H1 (cell line): ENCODE measurements at regions not wholly inside any gene's neighbourhood (a gene's known extent, or its start where the extent isn't known, plus 50 kb on each side); places are given as distances from the start of the nearest gene placed in this dataset.

ENCODE experiments used
- CTCF ChIA-PET: fragments of 300-600 bp; sonication (Branson Sonifier 250); formaldehyde crosslinking; loops from one replicate; lab custom pipeline; 2021; ENCODE audit not compliant: partially characterized antibody; lab: Charles Lee
- POLR2A ChIA-PET: fragments of 300-600 bp; sonication (Branson Sonifier 250); formaldehyde crosslinking; loops from one replicate; lab custom pipeline; 2021; ENCODE audit warnings: inconsistent platforms; ENCODE audit not compliant: partially characterized antibody; lab: Charles Lee
- DNase-seq, 2 experiments: peaks; one replicate each; pipeline versions ENCODE4 v3.0.0 to v3.0.0-alpha.2; 2010 to 2022; ENCODE audit warnings: low spot score in 2 of 2, low read depth in 1 of 2, mixed read lengths in 1 of 2
- FAIRE-seq: peaks from 2 replicates; lab custom pipeline; 2011; peaks lifted over from hg19 to GRCh38; lab: Jason Lieb, UNC
- H2AFZ ChIP-seq: 2 replicates; pipeline ENCODE4 v1.8.1; 2012; ENCODE audit warnings: low read length, inconsistent platforms
- H2AK5ac ChIP-seq: 2 replicates; pipeline ENCODE4 v1.6.1; 2013; ENCODE audit warnings: low read depth, low read length
- H2BK120ac ChIP-seq: replicated peaks from 2 replicates; pipeline ENCODE3; 2013; ENCODE audit warnings: low read depth, low read length, inconsistent platforms
- H2BK12ac ChIP-seq: 2 replicates; pipeline ENCODE4 v1.6.1; 2013; ENCODE audit warnings: low read depth, low read length
- H2BK15ac ChIP-seq: 2 replicates; pipeline ENCODE4 v1.6.1; 2013; ENCODE audit warnings: low read length
- H2BK20ac ChIP-seq: 2 replicates; pipeline ENCODE4 v1.6.1; 2013; ENCODE audit warnings: low read length
- H2BK5ac ChIP-seq: 2 replicates; pipeline ENCODE4 v1.6.1; 2013; ENCODE audit warnings: low read depth, low read length
- H3K14ac ChIP-seq: 2 replicates; pipeline ENCODE4 v1.6.1; 2013; ENCODE audit warnings: inconsistent platforms; ENCODE audit not compliant: insufficient read length
- H3K18ac ChIP-seq: 2 replicates; pipeline ENCODE4 v1.6.1; 2013; ENCODE audit warnings: low read length; ENCODE audit errors: extremely low read depth
- H3K23ac ChIP-seq: 2 replicates; pipeline ENCODE4 v1.6.1; 2013; ENCODE audit warnings: inconsistent platforms; ENCODE audit not compliant: insufficient read length
- H3K23me2 ChIP-seq: 2 replicates; pipeline ENCODE4 v1.6.1; 2013; ENCODE audit warnings: low read depth, low read length
- H3K27ac ChIP-seq: 2 replicates; pipeline ENCODE4 v1.6.1; 2011; ENCODE audit warnings: low read depth, low read length, inconsistent platforms
- H3K27me3 ChIP-seq, 4 experiments: replicated peaks in 1 of 4; 1 replicate in 1 of 4; 2 replicates in 3 of 4; pipeline versions ENCODE4 v1.6.1 to v1.8.1; 2011 to 2013; ENCODE audit warnings: low read length in 3 of 4, mild to moderate bottlenecking in 3 of 4, inconsistent platforms in 2 of 4, mixed read lengths in 2 of 4, moderate library complexity in 1 of 4; ENCODE audit not compliant: control insufficient read depth in 3 of 4, insufficient read depth in 3 of 4; ENCODE audit errors: extremely low read depth in 1 of 4
- H3K36me3 ChIP-seq, 4 experiments: 2 replicates each; pipeline versions ENCODE4 v1.6.1 to v1.8.1; 2011 to 2013; ENCODE audit warnings: mild to moderate bottlenecking in 4 of 4, low read length in 3 of 4, moderate library complexity in 2 of 4, control low read depth in 1 of 4, inconsistent platforms in 1 of 4; ENCODE audit not compliant: insufficient read depth in 4 of 4, control insufficient read depth in 2 of 4
- H3K4ac ChIP-seq: replicated peaks from 2 replicates; pipeline ENCODE3; 2013; ENCODE audit warnings: low read length, low read depth, mixed read lengths, inconsistent platforms; ENCODE audit not compliant: insufficient read length
- H3K4me1 ChIP-seq, 4 experiments: replicated peaks in 1 of 4; 1 replicate in 1 of 4; 2 replicates in 3 of 4; pipeline versions ENCODE4 v1.6.1 to v1.8.1; 2011 to 2013; ENCODE audit warnings: low read length in 3 of 4, inconsistent platforms in 2 of 4, mixed read lengths in 1 of 4; ENCODE audit not compliant: insufficient read depth in 4 of 4, control insufficient read depth in 3 of 4
- H3K4me2 ChIP-seq, 2 experiments: 2 replicates each; pipeline versions ENCODE4 v1.6.1 to v1.8.1; 2011 to 2013; ENCODE audit warnings: low read depth in 2 of 2, low read length in 2 of 2, control low read depth in 1 of 2, inconsistent platforms in 1 of 2, mild to moderate bottlenecking in 1 of 2; ENCODE audit not compliant: insufficient read depth in 1 of 2
- H3K4me3 ChIP-seq, 4 experiments: fragments of 200-600, 300-600 bp in 1 of 4; sonication (generic), shearing (Covaris generic), sonication (Bioruptor Twin) in 1 of 4; 2 replicates each; pipeline versions ENCODE4 v1.5.1 to v1.8.1; 2011 to 2016; ENCODE audit warnings: low read length in 4 of 4, low read depth in 3 of 4, control low read depth in 2 of 4, inconsistent platforms in 2 of 4, mild to moderate bottlenecking in 2 of 4, mixed read lengths in 1 of 4, moderate library complexity in 1 of 4; ENCODE audit not compliant: insufficient read depth in 2 of 4; ENCODE audit errors: extremely low read depth in 1 of 4
- H3K56ac ChIP-seq: replicated peaks from 2 replicates; pipeline ENCODE3; 2013; ENCODE audit warnings: low read depth, mild to moderate bottlenecking, mixed read lengths, low read length, inconsistent platforms; ENCODE audit not compliant: insufficient read length
- H3K79me1 ChIP-seq: 2 replicates; pipeline ENCODE4 v1.6.1; 2013; ENCODE audit warnings: low read depth, low read length, control low read depth
- H3K79me2 ChIP-seq, 2 experiments: 2 replicates each; pipeline versions ENCODE4 v1.6.1 to v1.8.1; 2012 to 2013; ENCODE audit warnings: low read length in 2 of 2, mild to moderate bottlenecking in 2 of 2, inconsistent platforms in 1 of 2; ENCODE audit not compliant: insufficient read depth in 2 of 2, control insufficient read depth in 1 of 2
- H3K9ac ChIP-seq, 4 experiments: replicated peaks in 1 of 4; 1 replicate in 1 of 4; 2 replicates in 3 of 4; pipeline versions ENCODE4 v1.6.1 to v1.8.1; 2011 to 2013; ENCODE audit warnings: low read depth in 3 of 4, low read length in 3 of 4, control low read depth in 2 of 4, mild to moderate bottlenecking in 2 of 4, moderate library complexity in 2 of 4, inconsistent platforms in 1 of 4; ENCODE audit errors: extremely low read depth in 1 of 4
- H3K9me3 ChIP-seq, 2 experiments: 2 replicates each; pipeline versions ENCODE4 v1.6.1 to v1.8.1; 2012 to 2013; ENCODE audit warnings: mild to moderate bottlenecking in 2 of 2, moderate library complexity in 2 of 2, control low read depth in 1 of 2, inconsistent platforms in 1 of 2, low read depth in 1 of 2, low read length in 1 of 2, mixed read lengths in 1 of 2; ENCODE audit not compliant: insufficient read depth in 2 of 2
- H4K20me1 ChIP-seq, 2 experiments: replicated peaks in 1 of 2; 2 replicates each; pipeline versions ENCODE3 to v1.8.1; 2011 to 2013; ENCODE audit warnings: inconsistent platforms in 2 of 2, low read length in 2 of 2, mild to moderate bottlenecking in 1 of 2; ENCODE audit not compliant: insufficient read depth in 2 of 2, control insufficient read depth in 1 of 2
- H4K5ac ChIP-seq: 2 replicates; pipeline ENCODE4 v1.6.1; 2013; ENCODE audit warnings: low read length, low read depth, mixed read lengths, inconsistent platforms; ENCODE audit not compliant: insufficient read length
- H4K8ac ChIP-seq: 2 replicates; pipeline ENCODE4 v1.8.0; 2013; ENCODE audit warnings: mild to moderate bottlenecking, moderate library complexity, low read length, inconsistent platforms; ENCODE audit not compliant: insufficient read depth; ENCODE audit errors: extremely low read depth
- H4K91ac ChIP-seq: replicated peaks from 2 replicates; pipeline ENCODE3; 2013; ENCODE audit warnings: low read length, mixed read lengths, inconsistent platforms; ENCODE audit not compliant: insufficient read length
- BCL11A ChIP-seq, 2 experiments: IDR thresholded peaks; one replicate each; pipeline ENCODE4 v1.6.1; 2011; ENCODE audit warnings: low read depth in 2 of 2, low read length in 2 of 2, mild to moderate bottlenecking in 2 of 2
- BRCA1 ChIP-seq: IDR thresholded peaks from 2 replicates; pipeline ENCODE4 v1.6.1; 2012; ENCODE audit warnings: low read depth, low read length, improper control_type of control experiment
- CBX5 ChIP-seq: fragments of 300-800, 300-1000 bp; sonication (generic); IDR thresholded peaks from 2 replicates; pipeline ENCODE4 v1.7.1; 2016; ENCODE audit warnings: antibody characterized with exemption, low read length, low read depth
- CEBPB ChIP-seq: IDR thresholded peaks from 2 replicates; pipeline ENCODE4 v1.6.1; 2012; ENCODE audit warnings: low read depth, low read length
- FOSL1 ChIP-seq: IDR thresholded peaks from 2 replicates; pipeline ENCODE4 v1.6.1; 2011; ENCODE audit warnings: mild to moderate bottlenecking, low read depth, low read length, moderate library complexity; ENCODE audit not compliant: insufficient read depth
- JUND ChIP-seq: IDR thresholded peaks from 2 replicates; pipeline ENCODE4 v1.6.1; 2011; ENCODE audit warnings: mild to moderate bottlenecking, improper control_type of control experiment, low read length
- KDM5A ChIP-seq: fragments of 200-600 bp; IDR thresholded peaks from 2 replicates; pipeline ENCODE4 v1.7.1; 2012; ENCODE audit warnings: mild to moderate bottlenecking, low read length, inconsistent platforms, mixed read lengths
- MAFK ChIP-seq: IDR thresholded peaks from 2 replicates; pipeline ENCODE4 v1.6.1; 2012; ENCODE audit warnings: low read depth, mild to moderate bottlenecking, improper control_type of control experiment, low read length
- MAX ChIP-seq: IDR thresholded peaks from 2 replicates; pipeline ENCODE4 v1.6.1; 2012; ENCODE audit warnings: inconsistent platforms
- NANOG ChIP-seq: IDR thresholded peaks from 2 replicates; pipeline ENCODE4 v1.6.1; 2011; ENCODE audit warnings: low read length, low read depth, mild to moderate bottlenecking, inconsistent platforms; ENCODE audit not compliant: insufficient read depth, poor library complexity, severe bottlenecking
- PHF8 ChIP-seq: fragments of 200-600 bp; sonication (generic); conservative IDR thresholded peaks from 2 replicates; pipeline ENCODE4 v1.7.1; 2012; ENCODE audit warnings: low read depth, mild to moderate bottlenecking, inconsistent platforms, low read length, moderate library complexity
- RBBP5 ChIP-seq: IDR thresholded peaks from 2 replicates; pipeline ENCODE4 v1.7.1; 2012; ENCODE audit warnings: low read depth, mild to moderate bottlenecking, inconsistent platforms, low read length, moderate library complexity, borderline replicate concordance
- RFX5 ChIP-seq: IDR thresholded peaks from 2 replicates; pipeline ENCODE4 v1.6.1; 2011; ENCODE audit warnings: low read depth, low read length, improper control_type of control experiment, borderline replicate concordance
- RNF2 ChIP-seq: fragments of 200-900, 300-1000 bp; sonication (generic); IDR thresholded peaks from 2 replicates; pipeline ENCODE4 v1.7.1; 2016; ENCODE audit warnings: borderline replicate concordance, low read depth, mild to moderate bottlenecking, antibody characterized with exemption, low read length; ENCODE audit not compliant: poor library complexity, severe bottlenecking; ENCODE audit errors: missing control alignments
- TAF1 ChIP-seq: IDR thresholded peaks from 2 replicates; pipeline ENCODE4 v1.6.1; 2011; ENCODE audit warnings: mild to moderate bottlenecking, low read depth, low read length

GRCh38 chr7:81851413-81851812, 81.6 kb upstream of the HGF start:
- Histone ChIP-seq H2BK5ac (no peak overlapping the region), H3K23me2 (no peaks in the 10 kb centered on the region; the same call in 1 of the 2 replicates), H3K79me2 (no peaks in the 10 kb centered on the region), H3K4me1 (peaks cover 0 to 3% (median 0%) of the 10 kb centered on the region in 4 experiments; a peak in 2 of 7 replicates), H4K20me1 (no peaks in the 10 kb centered on the region), H3K14ac (no peak overlapping the region), H3K27me3 (no peaks in the 10 kb centered on the region), H4K8ac (no peak overlapping the region), H2BK15ac (no peak overlapping the region), H3K4me2 (no peak overlapping the region), H4K5ac (no peak overlapping the region), H3K79me1 (no peaks in the 10 kb centered on the region), H4K91ac (no peak overlapping the region), H3K27ac (no peak overlapping the region), H3K56ac (no peak overlapping the region), H2AFZ (no peak overlapping the region), H3K18ac (no peak overlapping the region), H2BK20ac (no peak overlapping the region), H3K9me3 (no peaks in the 10 kb centered on the region), H3K4me3 (0 out of 8 replicates have a peak overlapping the region, but pooled peaks of 1 of the 4 experiments have one; percentile 0), H2AK5ac (no peak overlapping the region), H3K4ac (no peak overlapping the region), H3K23ac (no peak overlapping the region), H2BK120ac (no peak overlapping the region), H3K9ac (no peak overlapping the region), H2BK12ac (no peak overlapping the region), H3K36me3 (no peaks in the 10 kb centered on the region)
- ChIA-PET POLR2A (no interaction called here), CTCF (no interaction called here)
- no peak for DNase-seq
- no peak for FAIRE-seq
- TF ChIP-seq RFX5 (no peak), RNF2 (no peak), MAX (no peak), JUND (no peak), BCL11A (IDR thresholded peaks at IDR 0.05; ENCODE audit: low read depth in 2 of 2, low read length in 2 of 2) (no peak), BRCA1 (no peak), CEBPB (no peak), MAFK (no peak), TAF1 (no peak), CBX5 (no peak), RBBP5 (no peak), NANOG (no peak), PHF8 (no peak), FOSL1 (no peak), KDM5A (no peak)
